ENCODE measurements at regions not wholly inside any gene's neighbourhood (a gene's known extent, or its start where the extent isn't known, plus 50 kb on each side); places are given as distances from the start of the nearest gene placed in this dataset.

- TF ChIP-seq CTCF (IDR thresholded peaks at IDR 0.05) = no peak
- Histone ChIP-seq H3K27me3 (no peaks in the 10 kb centered on the region), H3K36me3 (no peaks in the 10 kb centered on the region), H3K27ac (no peak overlapping the region), H3K9me3 (no peaks in the 10 kb centered on the region), H3K4me3 (no peak overlapping the region), H3K4me1 (peaks cover 0 to 11% of the 10 kb centered on the region in 2 donors)
- no peak for DNase-seq (ENCODE audit: low spot score)
Observed at GRCh38 chr1:219676012-219676765, 63.3 kb upstream of the ZC3H11B start.

GRCh38 chr1:219670426-219671149 is 57.7 kb upstream of the ZC3H11B start:
- Histone ChIP-seq H3K4me3 (no peak overlapping the region), H3K27ac (peak overlapping the region; percentile 70 to 71), H3K4me1 (peaks cover 0 to 29% of the 10 kb centered on the region in 2 donors), H3K9me3 (no peaks in the 10 kb centered on the region), H3K36me3 (no peaks in the 10 kb centered on the region), H3K27me3 (no peaks in the 10 kb centered on the region)
- no peak for TF ChIP-seq CTCF (IDR thresholded peaks at IDR 0.05)
- DNase-seq (ENCODE audit: low spot score) = peak; percentile 66

- no peaks in the 10 kb centered on the region for H3K36me3 ChIP-seq
- H3K27ac ChIP-seq = no peak overlapping the region
- TF ChIP-seq CTCF (IDR thresholded peaks at IDR 0.05) = no peak
- no peak for DNase-seq (ENCODE audit: low spot score)
- no peaks in the 10 kb centered on the region for H3K9me3 ChIP-seq
- H3K4me1 ChIP-seq = peaks cover 0 to 30% of the 10 kb centered on the region in 2 donors
- H3K27me3 ChIP-seq = no peaks in the 10 kb centered on the region
- H3K4me3 ChIP-seq = no peak overlapping the region
Observed at GRCh38 chr1:219669556-219669955, 56.7 kb upstream of the ZC3H11B start.

- no peak for DNase-seq (ENCODE audit: low spot score)
- H3K9me3 ChIP-seq = no peaks in the 10 kb centered on the region
- H3K27me3 ChIP-seq = no peaks in the 10 kb centered on the region
- H3K27ac ChIP-seq = no peak overlapping the region
- peaks cover 0 to 30% of the 10 kb centered on the region in 2 donors for H3K4me1 ChIP-seq
- TF ChIP-seq CTCF (IDR thresholded peaks at IDR 0.05) = no peak
- H3K36me3 ChIP-seq = no peaks in the 10 kb centered on the region
- no peak overlapping the region for H3K4me3 ChIP-seq
Observed at GRCh38 chr1:219669042-219669441, 56.1 kb upstream of the ZC3H11B start.

- Histone ChIP-seq H3K9me3 (no peaks in the 10 kb centered on the region), H3K27ac (no peak overlapping the region), H3K4me1 (peaks cover 0 to 30% of the 10 kb centered on the region in 2 donors), H3K27me3 (no peaks in the 10 kb centered on the region), H3K4me3 (no peak overlapping the region), H3K36me3 (no peaks in the 10 kb centered on the region)
- no peak for TF ChIP-seq CTCF (IDR thresholded peaks at IDR 0.05)
- DNase-seq (ENCODE audit: low spot score) = no peak
Observed at GRCh38 chr1:219668446-219668845, 55.5 kb upstream of the ZC3H11B start.
